ENCODE measurements at regions not wholly inside any gene's neighbourhood (a gene's known extent, or its start where the extent isn't known, plus 50 kb on each side); places are given as distances from the start of the nearest gene placed in this dataset.

DNA sequence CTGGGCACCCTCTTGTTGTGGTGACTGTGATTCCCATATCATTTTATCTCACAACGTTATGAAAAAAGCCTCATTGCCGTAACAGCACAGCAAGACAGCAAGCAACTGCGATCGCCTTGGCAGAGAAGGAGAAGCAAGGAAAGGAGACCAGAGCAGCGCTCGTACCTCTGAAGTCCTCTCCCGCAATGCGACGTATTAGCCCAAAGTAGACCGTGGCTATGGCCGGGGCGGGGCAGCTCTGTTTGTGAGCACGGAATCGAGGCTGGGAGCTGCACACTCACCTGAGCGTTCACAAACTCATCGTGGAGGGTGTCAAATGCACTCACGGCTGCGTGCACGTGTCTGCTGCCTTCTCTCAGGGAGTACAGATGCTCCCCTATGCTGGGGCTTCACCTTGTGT is 76.1 kb downstream of the YTHDF1 start:
- TF ChIP-seq TCF12 (IDR thresholded peaks at IDR 0.05; ENCODE audit: low read depth) = no peak
- no peak for TF ChIP-seq MAX (IDR thresholded peaks at IDR 0.05)
- TF ChIP-seq NFIC (IDR thresholded peaks at IDR 0.05) = no peak

- TF ChIP-seq RAD21 (IDR thresholded peaks at IDR 0.05; ENCODE audit: low read depth) (no peak), TAF1 (IDR thresholded peaks at IDR 0.05; ENCODE audit: low read depth) (no peak), EGR1 (IDR thresholded peaks at IDR 0.05) (no peak), MAX (IDR thresholded peaks at IDR 0.05) (no peak), ZBTB7A (IDR thresholded peaks at IDR 0.05; ENCODE audit: low read depth) (no peak), NFIC (IDR thresholded peaks at IDR 0.05) (no peak), CREB1 (IDR thresholded peaks at IDR 0.05; ENCODE audit: low read depth) (no peak), TEAD4 (IDR thresholded peaks at IDR 0.05) (no peak), USF1 (IDR thresholded peaks at IDR 0.05) (no peak), TCF12 (IDR thresholded peaks at IDR 0.05; ENCODE audit: low read depth) (no peak), FOXM1 (IDR thresholded peaks at IDR 0.05; ENCODE audit: borderline replicate concordance, low read depth) (no peak), EP300 (IDR thresholded peaks at IDR 0.05; ENCODE audit: borderline replicate concordance) (no peak), YY1 (IDR thresholded peaks at IDR 0.05; ENCODE audit: low read depth) (no peak), CEBPB (IDR thresholded peaks at IDR 0.05) (no peak)
- TF ChIP-seq, protein P1, sequence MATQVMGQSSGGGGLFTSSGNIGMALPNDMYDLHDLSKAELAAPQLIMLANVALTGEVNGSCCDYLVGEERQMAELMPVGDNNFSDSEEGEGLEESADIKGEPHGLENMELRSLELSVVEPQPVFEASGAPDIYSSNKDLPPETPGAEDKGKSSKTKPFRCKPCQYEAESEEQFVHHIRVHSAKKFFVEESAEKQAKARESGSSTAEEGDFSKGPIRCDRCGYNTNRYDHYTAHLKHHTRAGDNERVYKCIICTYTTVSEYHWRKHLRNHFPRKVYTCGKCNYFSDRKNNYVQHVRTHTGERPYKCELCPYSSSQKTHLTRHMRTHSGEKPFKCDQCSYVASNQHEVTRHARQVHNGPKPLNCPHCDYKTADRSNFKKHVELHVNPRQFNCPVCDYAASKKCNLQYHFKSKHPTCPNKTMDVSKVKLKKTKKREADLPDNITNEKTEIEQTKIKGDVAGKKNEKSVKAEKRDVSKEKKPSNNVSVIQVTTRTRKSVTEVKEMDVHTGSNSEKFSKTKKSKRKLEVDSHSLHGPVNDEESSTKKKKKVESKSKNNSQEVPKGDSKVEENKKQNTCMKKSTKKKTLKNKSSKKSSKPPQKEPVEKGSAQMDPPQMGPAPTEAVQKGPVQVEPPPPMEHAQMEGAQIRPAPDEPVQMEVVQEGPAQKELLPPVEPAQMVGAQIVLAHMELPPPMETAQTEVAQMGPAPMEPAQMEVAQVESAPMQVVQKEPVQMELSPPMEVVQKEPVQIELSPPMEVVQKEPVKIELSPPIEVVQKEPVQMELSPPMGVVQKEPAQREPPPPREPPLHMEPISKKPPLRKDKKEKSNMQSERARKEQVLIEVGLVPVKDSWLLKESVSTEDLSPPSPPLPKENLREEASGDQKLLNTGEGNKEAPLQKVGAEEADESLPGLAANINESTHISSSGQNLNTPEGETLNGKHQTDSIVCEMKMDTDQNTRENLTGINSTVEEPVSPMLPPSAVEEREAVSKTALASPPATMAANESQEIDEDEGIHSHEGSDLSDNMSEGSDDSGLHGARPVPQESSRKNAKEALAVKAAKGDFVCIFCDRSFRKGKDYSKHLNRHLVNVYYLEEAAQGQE (IDR thresholded peaks at IDR 0.05; ENCODE audit: low read depth) = no peak
These were observed 76.6 kb downstream of the YTHDF1 start for GRCh38 chr20:63139356-63139755.

DNA sequence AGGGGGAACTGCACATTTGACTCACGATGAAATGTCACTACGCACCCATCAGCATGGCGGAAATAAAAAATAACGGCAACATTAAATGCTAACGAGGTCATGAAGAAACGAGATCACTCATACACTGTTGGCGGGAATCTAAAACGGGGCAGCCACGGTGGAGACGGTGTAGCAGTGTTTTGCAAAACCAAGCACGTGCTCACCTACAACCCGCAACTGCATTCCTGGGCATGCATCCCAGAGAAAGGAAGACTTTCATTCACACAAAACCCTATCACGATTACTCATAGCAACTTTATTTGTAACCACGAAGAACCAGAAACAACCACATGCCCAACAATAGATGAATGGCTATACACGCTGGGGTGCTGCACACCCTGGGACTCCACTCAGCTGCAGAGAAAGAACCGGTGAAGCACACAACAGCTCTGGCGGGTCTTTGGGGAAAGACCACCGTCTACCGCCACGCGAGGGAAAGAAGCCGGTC is 77.0 kb downstream of the YTHDF1 start:
- TF ChIP-seq FOXM1 (IDR thresholded peaks at IDR 0.05; ENCODE audit: borderline replicate concordance, low read depth) (no peak), TEAD4 (IDR thresholded peaks at IDR 0.05) (no peak), EP300 (IDR thresholded peaks at IDR 0.05; ENCODE audit: borderline replicate concordance) (no peak), USF1 (IDR thresholded peaks at IDR 0.05) (no peak)

DNA sequence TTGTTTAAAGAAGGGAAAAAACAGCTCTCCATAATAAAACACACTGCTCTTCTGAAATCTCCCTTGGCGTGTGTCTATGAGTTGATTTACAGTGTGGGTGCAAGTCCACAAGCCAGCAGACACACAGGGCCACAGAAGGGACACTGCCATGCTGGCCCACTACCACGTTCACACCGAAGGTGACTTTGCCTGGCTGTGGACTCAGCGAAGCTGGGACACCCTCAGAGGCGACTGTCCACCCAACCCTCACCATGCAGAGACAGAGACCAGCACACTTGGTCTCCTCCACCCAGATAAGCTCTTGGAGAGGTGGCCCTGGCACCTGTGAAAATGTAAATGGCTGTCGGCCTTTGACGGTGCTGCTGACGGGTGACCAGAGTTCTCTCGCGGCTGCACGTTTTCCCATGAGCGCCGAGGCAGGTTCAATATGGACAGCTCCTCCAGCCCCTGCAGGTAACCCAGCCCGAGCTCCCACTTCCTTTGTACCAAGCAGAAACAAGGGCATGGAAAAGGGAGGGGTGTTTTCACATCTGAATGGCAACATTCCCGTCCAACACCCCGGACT is 78.0 kb downstream of the YTHDF1 start:
- TF ChIP-seq TEAD4 (IDR thresholded peaks at IDR 0.05) = no peak
- TF ChIP-seq TAF1 (IDR thresholded peaks at IDR 0.05; ENCODE audit: low read depth) = no peak
- no peak for TF ChIP-seq CREB1 (IDR thresholded peaks at IDR 0.05; ENCODE audit: low read depth)
- TF ChIP-seq FOXM1 (IDR thresholded peaks at IDR 0.05; ENCODE audit: borderline replicate concordance, low read depth) = no peak
- no peak for TF ChIP-seq ZBTB7A (IDR thresholded peaks at IDR 0.05; ENCODE audit: low read depth)
- TF ChIP-seq EP300 (IDR thresholded peaks at IDR 0.05; ENCODE audit: borderline replicate concordance) = no peak
- no peak for TF ChIP-seq CEBPB (IDR thresholded peaks at IDR 0.05)

DNA sequence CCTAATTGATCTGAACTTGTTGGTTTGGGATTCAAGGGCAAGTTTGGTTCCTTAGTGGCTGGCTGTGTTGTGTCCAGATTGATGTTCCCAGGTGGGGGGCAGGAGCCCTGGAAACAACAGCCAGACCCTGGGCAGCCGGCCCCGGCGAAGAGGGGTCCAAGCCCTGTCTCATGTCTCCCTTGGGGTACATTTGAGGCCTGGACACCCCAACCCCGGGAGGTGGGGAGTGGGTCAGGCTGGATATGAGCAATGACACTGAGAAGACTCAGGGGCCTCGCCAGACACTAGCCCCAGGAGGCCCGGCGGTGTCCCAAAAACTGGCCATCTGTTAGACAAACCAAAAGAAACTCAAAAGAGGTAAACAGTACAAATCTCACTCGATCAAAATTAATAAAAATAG is 79.6 kb downstream of the YTHDF1 start:
- TF ChIP-seq TCF12 (IDR thresholded peaks at IDR 0.05; ENCODE audit: low read depth) (no peak), NFIC (IDR thresholded peaks at IDR 0.05) (no peak), CEBPB (IDR thresholded peaks at IDR 0.05) (no peak), EP300 (IDR thresholded peaks at IDR 0.05; ENCODE audit: borderline replicate concordance) (no peak), MAX (IDR thresholded peaks at IDR 0.05) (no peak), EGR1 (IDR thresholded peaks at IDR 0.05) (no peak), USF1 (IDR thresholded peaks at IDR 0.05) (no peak), YY1 (IDR thresholded peaks at IDR 0.05; ENCODE audit: low read depth) (no peak), FOXM1 (IDR thresholded peaks at IDR 0.05; ENCODE audit: borderline replicate concordance, low read depth) (no peak)

DNA sequence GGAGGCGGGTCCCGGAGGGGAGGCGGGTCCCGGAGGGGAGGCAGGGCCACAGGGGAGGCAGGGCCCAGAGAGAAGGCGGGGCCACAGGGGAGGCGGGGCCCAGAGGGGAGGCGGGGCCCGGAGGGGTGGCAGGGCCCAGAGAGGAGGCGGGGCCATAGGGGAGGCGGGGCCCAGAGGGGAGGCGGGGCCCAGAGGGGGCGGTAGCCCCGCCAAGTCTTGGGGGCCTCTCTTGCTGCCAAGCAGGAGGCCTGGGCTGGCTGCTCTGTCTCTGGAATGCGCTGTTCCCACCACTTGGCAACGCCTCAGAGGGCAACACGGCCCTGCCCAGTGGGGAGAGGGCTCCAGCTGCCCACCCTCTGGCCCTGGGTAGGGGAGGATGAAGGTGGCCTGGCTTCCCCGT is 80.5 kb downstream of the YTHDF1 start:
- TF ChIP-seq TCF12 (IDR thresholded peaks at IDR 0.05; ENCODE audit: low read depth) = no peak
- no peak for TF ChIP-seq NFIC (IDR thresholded peaks at IDR 0.05)
- no peak for TF ChIP-seq RAD21 (IDR thresholded peaks at IDR 0.05; ENCODE audit: low read depth)
- no peak for TF ChIP-seq ZBTB7A (IDR thresholded peaks at IDR 0.05; ENCODE audit: low read depth)
- no peak for TF ChIP-seq EGR1 (IDR thresholded peaks at IDR 0.05)
- no peak for TF ChIP-seq TEAD4 (IDR thresholded peaks at IDR 0.05)
- no peak for TF ChIP-seq USF1 (IDR thresholded peaks at IDR 0.05)
- no peak for TF ChIP-seq CEBPB (IDR thresholded peaks at IDR 0.05)
- no peak for TF ChIP-seq MAX (IDR thresholded peaks at IDR 0.05)
- no peak for TF ChIP-seq YY1 (IDR thresholded peaks at IDR 0.05; ENCODE audit: low read depth)
- no peak for TF ChIP-seq EP300 (IDR thresholded peaks at IDR 0.05; ENCODE audit: borderline replicate concordance)
- no peak for TF ChIP-seq TAF1 (IDR thresholded peaks at IDR 0.05; ENCODE audit: low read depth)
- TF ChIP-seq CREB1 (IDR thresholded peaks at IDR 0.05; ENCODE audit: low read depth) = no peak
- TF ChIP-seq FOXM1 (IDR thresholded peaks at IDR 0.05; ENCODE audit: borderline replicate concordance, low read depth) = no peak
- TF ChIP-seq, protein P1 (IDR thresholded peaks at IDR 0.05; ENCODE audit: low read depth) = no peak
